SW 1271 (cell line): ENCODE measurements at regions not wholly inside any gene's neighbourhood (a gene's known extent, or its start where the extent isn't known, plus 50 kb on each side); places are given as distances from the start of the nearest gene placed in this dataset.

ENCODE experiments used
- DNase-seq, 2 experiments: peaks; one replicate each; lab custom pipeline; 2025; lab: John Stamatoyannopoulos, UW

DNA sequence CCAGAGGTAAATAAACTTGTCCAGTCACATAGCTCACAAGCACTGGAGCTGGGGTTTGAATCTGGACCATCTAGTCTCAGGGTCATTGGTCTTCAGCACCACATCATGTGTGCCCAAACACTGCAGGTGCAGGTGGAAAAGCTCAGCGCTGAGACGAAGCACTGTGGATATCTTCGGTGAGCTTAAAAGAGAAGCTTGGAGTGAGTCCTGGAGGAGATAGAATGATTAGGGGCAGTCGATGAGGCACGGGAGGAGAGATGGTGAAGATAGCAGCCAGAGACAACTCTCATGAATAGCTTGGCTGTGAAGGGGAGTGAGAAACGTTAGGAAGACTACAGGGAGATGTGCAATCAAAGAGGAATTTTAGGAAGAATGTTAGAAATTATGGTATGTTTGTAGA is 389.3 kb downstream of the FGF9 start:
- no peak for DNase-seq

DNA sequence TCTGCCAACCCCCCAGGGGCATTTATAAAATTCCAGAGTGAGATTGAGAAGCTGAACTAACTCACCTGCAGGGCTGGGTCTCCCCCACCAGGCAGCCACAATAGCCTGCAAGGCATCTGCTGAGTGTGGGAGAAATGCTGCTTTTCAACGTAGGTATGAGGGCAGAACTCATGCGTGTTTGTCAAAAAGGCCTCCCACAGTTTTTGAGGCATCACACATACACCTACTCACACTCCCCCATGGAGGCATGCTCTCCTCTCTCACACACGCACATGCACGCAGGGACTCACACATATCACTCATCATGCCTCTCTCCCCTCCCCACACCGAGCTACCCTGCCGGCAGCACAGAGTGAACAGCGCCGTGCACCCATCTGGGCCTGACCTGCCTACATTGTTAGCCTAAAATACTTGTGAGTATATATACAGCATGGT is 390.5 kb downstream of the FGF9 start:
- no peak for DNase-seq

DNA sequence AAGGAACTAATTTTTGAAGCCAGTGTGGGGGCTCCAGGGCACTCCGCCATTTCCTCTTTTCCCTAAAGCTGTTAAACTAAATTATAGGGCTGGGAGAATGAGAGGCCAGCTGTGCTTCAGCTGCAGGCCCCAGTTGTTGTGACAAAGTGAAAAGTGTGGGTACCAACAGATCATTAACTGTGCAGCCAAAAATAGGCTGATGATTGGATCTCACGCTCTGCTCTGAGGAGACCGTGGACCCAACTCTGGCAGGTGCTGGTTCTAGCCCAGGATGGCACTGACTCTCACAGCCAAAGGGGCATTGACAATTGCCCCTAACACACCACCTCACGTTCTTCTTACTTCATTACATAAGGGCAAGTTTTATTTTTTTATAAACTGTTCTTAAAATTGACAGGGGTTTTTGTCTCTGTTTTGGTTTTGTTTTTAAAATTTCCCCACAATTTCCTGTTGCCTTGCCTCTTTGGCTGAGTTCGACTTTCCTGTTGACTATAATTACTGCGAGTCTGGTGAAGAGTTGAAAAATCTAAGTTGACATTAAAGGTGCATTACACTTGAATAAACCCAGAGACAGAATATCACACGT is 391.0 kb downstream of the FGF9 start:
- DNase-seq = no peak

- no peak for DNase-seq
Measured at GRCh38 chr13:22062478-22063205, 391.8 kb downstream of the FGF9 start.

GRCh38 chr13:22063416-22064124 is 392.7 kb downstream of the FGF9 start:
- DNase-seq = no peak

DNA sequence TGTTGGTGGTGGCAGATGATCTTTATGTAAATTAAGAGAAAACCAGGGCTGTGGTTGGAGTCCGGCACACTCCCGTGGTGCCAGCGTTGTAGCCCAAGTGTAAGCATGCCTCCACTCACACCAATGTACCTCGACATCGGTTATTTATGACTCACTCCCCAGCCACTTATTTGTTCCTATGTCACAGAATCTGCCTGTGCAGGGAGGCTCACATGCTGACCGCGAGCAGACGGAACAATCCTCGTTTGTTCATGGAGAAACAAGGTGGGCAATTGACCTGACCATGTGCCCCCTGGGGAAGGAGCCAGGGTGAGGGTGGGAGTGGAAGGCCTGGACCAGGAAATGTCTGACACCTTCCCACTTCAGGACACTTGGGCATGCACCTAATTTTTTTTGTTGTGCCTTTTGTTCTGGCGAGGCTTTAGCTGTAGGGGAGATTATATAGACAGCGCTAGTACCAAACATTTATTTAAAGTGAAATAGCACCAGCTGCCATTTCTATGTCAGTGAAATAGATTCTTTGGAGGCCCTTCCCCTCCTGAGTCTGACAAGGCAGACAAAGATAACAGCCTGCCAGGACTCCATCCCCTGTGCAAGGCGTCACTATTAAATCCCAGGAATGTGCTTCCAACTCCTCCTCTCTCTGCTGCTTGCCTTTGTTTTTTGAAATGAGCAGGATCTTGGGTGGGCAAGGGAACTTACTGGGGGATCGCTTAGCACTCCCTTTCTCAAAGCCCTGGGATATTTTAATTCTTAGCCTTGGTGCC is 394.2 kb downstream of the FGF9 start:
- DNase-seq = no peak

- DNase-seq = no peak
Measured at GRCh38 chr13:22073718-22074117, 402.8 kb downstream of the FGF9 start.

GRCh38 chr13:22074403-22074802 is 403.5 kb downstream of the FGF9 start:
- no peak for DNase-seq

DNA sequence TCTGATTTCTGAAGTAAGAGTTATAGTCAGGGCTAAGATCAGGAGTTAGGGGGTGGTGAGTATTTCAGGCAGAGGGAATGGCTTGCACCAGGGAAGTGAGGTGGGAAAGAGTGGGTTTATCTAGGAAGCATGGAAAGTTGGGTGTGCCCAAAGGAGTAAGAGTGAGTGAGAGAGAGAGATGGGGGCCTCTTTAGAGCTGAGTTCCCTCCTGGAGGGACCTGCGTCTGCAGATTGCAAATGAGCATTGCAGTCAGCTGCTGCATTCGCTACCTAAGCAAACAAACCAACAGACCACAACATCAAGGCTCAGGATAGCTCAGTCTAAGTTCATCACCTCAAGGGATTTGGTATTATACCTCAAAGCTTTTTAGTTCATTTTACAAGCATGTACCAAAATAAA is 405.8 kb downstream of the FGF9 start:
- DNase-seq = no peak

- DNase-seq = no peak
Measured at GRCh38 chr13:22077205-22077683, 406.4 kb downstream of the FGF9 start.

DNA sequence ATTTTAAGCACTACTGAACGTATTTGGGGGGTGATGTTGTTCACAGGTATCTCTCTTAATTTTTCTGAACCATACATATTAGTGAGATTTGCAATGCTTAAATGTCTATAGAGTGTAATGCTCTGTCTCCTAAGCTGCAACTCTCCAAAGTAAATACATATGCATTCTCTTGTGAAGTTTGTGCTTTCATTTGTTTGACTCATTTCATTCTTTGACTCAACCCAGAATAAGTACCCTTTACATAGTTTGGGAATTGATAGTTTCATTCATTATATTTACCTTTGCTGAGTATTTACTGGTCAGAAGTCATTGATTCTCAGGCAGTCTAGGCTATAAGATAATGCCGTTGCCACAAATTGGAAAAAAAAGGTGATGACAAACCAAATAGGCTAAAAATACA is 406.9 kb downstream of the FGF9 start:
- DNase-seq = no peak

DNA sequence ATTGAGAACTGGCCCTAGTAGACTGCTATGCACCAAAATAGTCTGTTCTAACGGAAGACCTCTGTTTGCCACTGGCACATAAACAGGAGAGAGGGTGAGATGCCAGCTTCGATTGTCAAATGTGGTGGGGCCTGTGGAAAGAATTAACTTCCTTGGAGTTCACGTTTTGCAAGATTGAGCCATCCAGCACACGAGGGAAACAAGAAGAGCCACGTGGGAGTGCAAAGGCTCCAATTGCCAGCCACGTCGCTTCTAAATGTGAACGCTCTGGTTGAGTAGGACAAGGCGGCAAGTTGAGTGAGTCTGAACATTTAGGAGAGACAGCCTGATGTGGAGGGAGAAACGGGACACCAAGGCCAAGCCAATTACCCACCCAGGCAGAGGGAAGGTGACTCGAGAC is 409.1 kb downstream of the FGF9 start:
- no peak for DNase-seq

DNA sequence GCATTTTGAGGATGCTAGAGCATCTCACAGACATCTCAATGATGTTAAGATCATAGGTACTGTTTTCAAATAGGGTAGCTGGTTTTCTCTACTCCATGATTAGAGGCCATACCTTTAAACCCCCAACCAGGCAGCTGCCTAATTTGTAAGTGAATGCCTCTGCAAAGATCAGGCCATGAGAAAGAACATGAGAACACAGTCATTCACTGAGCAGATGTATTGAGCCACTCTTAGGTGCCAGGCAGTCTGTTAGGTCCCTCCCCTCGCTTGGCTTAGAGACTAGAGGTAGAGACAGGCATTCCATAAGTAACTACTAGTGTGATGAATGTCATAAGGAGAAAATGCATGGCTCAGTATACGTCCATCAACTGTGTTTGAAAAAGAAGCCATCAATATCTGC is 410.0 kb downstream of the FGF9 start:
- no peak for DNase-seq

DNA sequence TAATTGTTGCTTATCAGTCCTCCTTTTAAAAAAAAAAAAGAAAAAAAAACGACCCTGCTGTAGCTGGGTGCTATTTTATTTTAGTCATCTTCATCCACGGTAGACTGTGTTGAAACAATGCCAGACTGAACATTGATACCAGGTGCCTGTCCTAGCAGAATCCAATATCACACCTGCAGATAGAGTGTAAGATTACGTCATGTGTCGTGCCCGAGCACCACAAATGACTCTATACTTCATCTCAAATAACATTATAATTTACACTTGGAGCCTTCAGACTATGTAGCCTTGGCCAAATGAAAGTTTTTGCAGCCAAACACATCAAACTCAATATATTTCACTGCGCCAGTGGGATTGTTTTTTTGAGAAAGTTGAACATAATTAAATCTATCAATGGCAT is 410.6 kb downstream of the FGF9 start:
- no peak for DNase-seq

- no peak for DNase-seq
Measured at GRCh38 chr13:22082030-22082429, 411.2 kb downstream of the FGF9 start.

GRCh38 chr13:22082437-22083100 is 411.7 kb downstream of the FGF9 start:
- DNase-seq = no peak

DNA sequence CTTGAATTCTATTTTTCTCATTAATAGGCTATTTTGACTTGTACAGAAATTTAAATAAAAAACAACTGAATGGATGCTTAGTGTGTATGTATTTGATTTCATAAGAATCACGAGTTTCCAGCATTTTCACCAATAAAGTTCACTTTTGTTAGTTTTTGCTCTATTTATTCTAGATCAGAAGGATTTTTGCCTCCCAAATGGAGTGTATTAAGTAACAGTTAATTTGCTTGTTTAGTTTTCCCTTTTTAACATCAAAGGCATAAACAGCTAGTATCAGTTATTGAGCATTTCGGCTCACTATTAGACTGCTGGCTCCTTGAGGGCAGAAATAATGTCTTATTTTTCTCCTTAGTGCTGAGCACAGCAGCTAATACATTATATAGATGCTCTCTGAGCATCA is 414.1 kb downstream of the FGF9 start:
- DNase-seq = no peak

- no peak for DNase-seq
Measured at GRCh38 chr13:22086597-22087330, 415.9 kb downstream of the FGF9 start.

DNA sequence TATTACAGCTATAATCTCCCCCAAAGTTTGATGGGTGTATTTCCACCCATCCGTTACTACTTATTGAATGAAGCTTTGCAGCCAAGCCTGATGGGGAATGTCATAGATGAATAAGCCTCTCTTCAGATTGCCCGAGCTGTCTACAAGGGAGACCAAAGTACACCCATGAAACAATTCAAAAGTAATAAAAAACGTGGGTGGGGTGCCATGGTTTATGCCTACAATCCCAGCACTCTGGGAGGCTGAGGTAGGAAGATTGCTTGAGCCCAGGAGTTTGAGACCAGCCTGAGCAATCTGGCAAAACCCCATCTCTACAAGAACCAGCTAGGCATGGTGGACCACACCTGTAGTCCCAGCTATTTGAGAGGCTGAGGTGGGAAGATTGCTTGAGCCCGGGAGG is 419.2 kb downstream of the FGF9 start:
- no peak for DNase-seq

- DNase-seq = no peak
Measured at GRCh38 chr13:22091222-22091970, 420.5 kb downstream of the FGF9 start.

DNA sequence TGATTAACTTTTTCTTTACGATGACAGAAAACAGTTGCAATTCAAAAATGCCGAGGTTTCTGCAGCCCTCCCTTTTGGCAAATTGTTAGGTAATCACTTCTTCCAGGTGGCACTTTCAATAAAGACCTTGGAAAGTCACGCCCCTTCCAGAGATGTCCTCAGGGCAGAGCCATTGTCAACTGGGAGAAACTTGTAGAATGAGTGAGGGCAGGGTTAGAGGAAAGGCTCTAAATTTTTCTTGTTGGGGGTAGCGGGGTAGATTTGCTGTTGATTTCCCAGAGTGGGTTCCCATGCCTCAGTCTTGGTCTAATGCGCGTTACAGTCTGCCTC is 421.1 kb downstream of the FGF9 start:
- DNase-seq = no peak
